Cardiac muscle cell (in vitro differentiated cells and primary cell): ENCODE measurements at regions not wholly inside any gene's neighbourhood (a gene's known extent, or its start where the extent isn't known, plus 50 kb on each side); places are given as distances from the start of the nearest gene placed in this dataset.

Experiments used
- DNase-seq, 2 donors: peaks; one replicate each; pipeline versions ENCODE4 v3.0.0 to v3.0.0-alpha.2; 2010 to 2017; ENCODE audit warnings: low read depth in 1 of 2, low spot score in 1 of 2
- H3K27ac ChIP-seq: fragments of 200-600 bp; sonication (generic); 2 replicates; pipeline ENCODE4 v1.5.1; 2016
- H3K27me3 ChIP-seq: fragments of 200-600 bp; sonication (generic); 2 replicates; pipeline ENCODE4 v1.6.0; 2016; ENCODE audit warnings: control low read depth
- H3K36me3 ChIP-seq: fragments of 200-600 bp; sonication (generic); 2 replicates; pipeline ENCODE4 v1.5.1; 2016; ENCODE audit warnings: control low read depth
- H3K4me1 ChIP-seq: fragments of 200-600 bp; sonication (generic); 2 replicates; pipeline ENCODE4 v1.8.1; 2017; ENCODE audit warnings: low read depth, mild to moderate bottlenecking, mixed run types
- H3K4me3 ChIP-seq: fragments of 200-600 bp; sonication (generic); 2 replicates; pipeline ENCODE4 v1.5.1; 2016; ENCODE audit warnings: mild to moderate bottlenecking
- H3K9me3 ChIP-seq: fragments of 200-600 bp; sonication (generic); 2 replicates; pipeline ENCODE4 v1.5.1; 2017; ENCODE audit warnings: low read depth, mild to moderate bottlenecking, control low read depth
- TF ChIP-seq, protein P1 (sequence below): IDR thresholded peaks from 2 replicates; pipeline ENCODE4 v1.5.1; 2012; ENCODE audit warnings: low read depth, mild to moderate bottlenecking, low read length

DNA sequence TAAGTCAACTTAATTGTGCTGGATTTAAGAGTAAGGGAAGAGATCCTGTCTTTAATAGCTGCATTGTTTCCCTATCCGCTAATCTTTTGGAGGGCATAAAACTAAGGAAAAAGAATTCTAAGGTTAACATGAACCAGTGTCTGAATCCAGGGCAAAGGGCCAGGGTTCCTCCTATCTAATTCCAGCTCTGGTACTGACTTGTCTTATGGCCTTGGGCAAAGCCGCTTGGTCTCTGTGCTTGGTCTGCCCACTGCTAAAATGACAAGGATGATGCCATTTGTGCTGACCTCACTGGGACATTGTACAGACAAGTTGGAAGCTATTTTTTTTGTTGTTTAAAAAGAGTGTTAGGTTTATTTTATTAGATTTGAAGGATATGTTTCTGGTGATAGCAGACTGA lies 334.7 kb upstream of the PIK3R1 start:
- H3K4me3 ChIP-seq: no peak overlapping the region
- no peak for DNase-seq
- TF ChIP-seq, protein P1, sequence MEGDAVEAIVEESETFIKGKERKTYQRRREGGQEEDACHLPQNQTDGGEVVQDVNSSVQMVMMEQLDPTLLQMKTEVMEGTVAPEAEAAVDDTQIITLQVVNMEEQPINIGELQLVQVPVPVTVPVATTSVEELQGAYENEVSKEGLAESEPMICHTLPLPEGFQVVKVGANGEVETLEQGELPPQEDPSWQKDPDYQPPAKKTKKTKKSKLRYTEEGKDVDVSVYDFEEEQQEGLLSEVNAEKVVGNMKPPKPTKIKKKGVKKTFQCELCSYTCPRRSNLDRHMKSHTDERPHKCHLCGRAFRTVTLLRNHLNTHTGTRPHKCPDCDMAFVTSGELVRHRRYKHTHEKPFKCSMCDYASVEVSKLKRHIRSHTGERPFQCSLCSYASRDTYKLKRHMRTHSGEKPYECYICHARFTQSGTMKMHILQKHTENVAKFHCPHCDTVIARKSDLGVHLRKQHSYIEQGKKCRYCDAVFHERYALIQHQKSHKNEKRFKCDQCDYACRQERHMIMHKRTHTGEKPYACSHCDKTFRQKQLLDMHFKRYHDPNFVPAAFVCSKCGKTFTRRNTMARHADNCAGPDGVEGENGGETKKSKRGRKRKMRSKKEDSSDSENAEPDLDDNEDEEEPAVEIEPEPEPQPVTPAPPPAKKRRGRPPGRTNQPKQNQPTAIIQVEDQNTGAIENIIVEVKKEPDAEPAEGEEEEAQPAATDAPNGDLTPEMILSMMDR: no peak
- H3K27me3 ChIP-seq: no peaks in the 10 kb centered on the region
- H3K9me3 ChIP-seq: no peaks in the 10 kb centered on the region
- no peak overlapping the region for H3K27ac ChIP-seq
- H3K36me3 ChIP-seq: no peaks in the 10 kb centered on the region
- H3K4me1 ChIP-seq: no peaks in the 10 kb centered on the region

DNA sequence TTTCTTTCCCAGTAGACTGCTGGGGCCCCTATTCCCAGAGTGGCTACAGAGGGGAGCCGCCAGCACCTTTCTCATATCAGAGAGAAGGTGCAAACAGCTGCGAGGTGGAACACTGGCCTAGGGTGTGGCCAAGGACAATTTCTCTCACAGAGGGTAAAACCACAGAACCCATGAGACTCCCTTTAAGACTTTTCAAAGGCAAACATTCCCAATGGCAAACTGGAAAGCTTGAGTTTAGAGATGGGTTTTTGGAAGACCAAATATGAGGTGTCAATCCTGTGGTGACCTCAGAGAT lies 335.1 kb upstream of the PIK3R1 start:
- DNase-seq: no peak
- no peaks in the 10 kb centered on the region for H3K4me1 ChIP-seq
- H3K27ac ChIP-seq: no peak overlapping the region
- H3K4me3 ChIP-seq: no peak overlapping the region
- H3K36me3 ChIP-seq: no peaks in the 10 kb centered on the region
- H3K27me3 ChIP-seq: no peaks in the 10 kb centered on the region
- TF ChIP-seq, protein P1: no peak
- H3K9me3 ChIP-seq: no peaks in the 10 kb centered on the region

DNA sequence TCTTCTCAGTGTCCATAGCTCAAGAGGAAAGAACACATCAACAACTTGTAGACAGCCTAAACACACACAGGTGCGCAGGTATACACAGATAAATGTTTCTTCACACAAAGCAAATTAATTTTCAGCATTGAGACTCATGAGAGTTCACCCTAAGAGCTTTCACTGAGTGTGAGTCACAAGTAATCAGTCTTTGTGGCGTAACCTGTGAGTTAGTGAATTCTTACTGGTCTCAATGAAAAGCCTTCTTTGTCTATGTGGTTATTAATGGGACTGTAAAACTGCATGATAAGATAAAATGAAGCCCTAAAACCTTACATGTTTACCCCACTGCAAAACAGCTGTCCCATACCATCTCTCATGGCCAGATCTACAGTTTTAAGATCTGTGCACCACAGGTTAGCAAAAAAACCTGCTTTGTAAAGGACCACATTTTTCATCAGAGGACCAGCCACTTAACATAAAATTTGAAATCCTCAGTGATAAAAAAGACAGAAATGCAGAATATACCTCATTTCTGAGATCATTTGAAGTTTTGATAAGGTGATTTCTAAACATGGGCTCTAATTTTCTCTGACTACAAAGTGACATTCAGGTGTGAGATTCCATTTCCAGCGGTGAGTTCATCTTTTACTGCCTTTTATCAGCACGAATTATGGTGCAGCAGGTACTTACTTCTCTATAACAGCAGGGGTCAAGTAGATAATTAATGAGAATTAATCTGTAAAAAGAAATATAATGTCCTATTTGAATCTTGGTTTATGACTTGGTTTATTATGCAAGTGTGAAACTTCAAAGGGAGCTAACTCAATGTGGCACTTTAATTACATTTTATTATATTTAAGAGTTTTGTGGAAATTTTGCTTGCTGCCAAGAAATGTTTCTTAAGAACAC lies 335.7 kb upstream of the PIK3R1 start:
- TF ChIP-seq, protein P1: no peak
- peak in 1 of 2 donors; percentile 70 for DNase-seq

DNA sequence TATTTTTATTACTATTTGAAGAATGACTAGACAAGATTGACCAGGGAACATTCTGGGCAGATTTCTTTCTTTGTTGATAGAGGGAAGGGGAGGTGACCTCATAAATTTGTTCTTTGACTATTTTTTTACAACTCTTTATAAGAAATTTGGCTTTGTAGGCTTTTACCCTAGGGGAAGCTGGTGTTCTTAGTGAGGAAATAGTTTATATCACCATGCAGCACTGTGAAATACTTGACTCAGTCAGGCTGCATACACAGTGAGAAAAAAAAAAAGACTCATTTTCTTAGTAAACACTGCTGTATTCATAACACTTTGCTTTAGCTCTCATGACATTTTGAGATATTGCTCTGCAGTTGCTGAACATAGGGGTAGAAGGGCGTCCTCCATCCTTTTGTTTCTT lies 336.6 kb upstream of the PIK3R1 start:
- DNase-seq: peak in 1 of 2 donors; percentile 43
- H3K27ac ChIP-seq: no peak overlapping the region
- no peaks in the 10 kb centered on the region for H3K36me3 ChIP-seq
- no peak overlapping the region for H3K4me3 ChIP-seq
- no peaks in the 10 kb centered on the region for H3K9me3 ChIP-seq
- H3K27me3 ChIP-seq: no peaks in the 10 kb centered on the region
- no peaks in the 10 kb centered on the region for H3K4me1 ChIP-seq
- TF ChIP-seq, protein P1: no peak

More for the DNA sequence above, 335.7 kb upstream of the PIK3R1 start:
- Histone ChIP-seq H3K9me3 (no peaks in the 10 kb centered on the region), H3K27me3 (no peaks in the 10 kb centered on the region), H3K4me1 (no peaks in the 10 kb centered on the region), H3K36me3 (no peaks in the 10 kb centered on the region), H3K4me3 (no peak overlapping the region), H3K27ac (no peak overlapping the region)

DNA sequence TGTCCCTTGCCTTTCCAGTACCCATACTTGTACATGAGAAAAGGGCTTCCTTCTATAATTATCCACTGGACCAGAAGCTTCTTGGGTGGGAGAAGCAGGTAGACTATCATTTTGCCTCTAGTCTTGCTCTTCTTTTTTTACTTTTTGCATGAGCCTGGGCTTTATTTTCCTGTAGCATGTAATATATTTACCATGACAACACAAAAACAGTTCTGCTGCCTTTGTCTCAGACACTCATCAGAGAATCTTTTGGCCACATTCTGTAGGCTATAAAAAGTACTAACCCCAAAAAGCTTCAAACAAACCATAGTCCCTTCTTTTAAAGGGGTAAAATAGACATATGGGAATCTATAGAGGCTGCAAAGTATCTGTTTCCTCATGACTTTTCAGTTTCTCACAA lies 339.2 kb upstream of the PIK3R1 start:
- Histone ChIP-seq H3K27me3 (no peaks in the 10 kb centered on the region), H3K4me1 (no peaks in the 10 kb centered on the region), H3K9me3 (no peaks in the 10 kb centered on the region), H3K4me3 (no peak overlapping the region), H3K36me3 (no peaks in the 10 kb centered on the region), H3K27ac (no peak overlapping the region)
- DNase-seq: no peak
- TF ChIP-seq, protein P1: no peak
